ENCODE measurements at regions not wholly inside any gene's neighbourhood (a gene's known extent, or its start where the extent isn't known, plus 50 kb on each side); places are given as distances from the start of the nearest gene placed in this dataset.

DNA sequence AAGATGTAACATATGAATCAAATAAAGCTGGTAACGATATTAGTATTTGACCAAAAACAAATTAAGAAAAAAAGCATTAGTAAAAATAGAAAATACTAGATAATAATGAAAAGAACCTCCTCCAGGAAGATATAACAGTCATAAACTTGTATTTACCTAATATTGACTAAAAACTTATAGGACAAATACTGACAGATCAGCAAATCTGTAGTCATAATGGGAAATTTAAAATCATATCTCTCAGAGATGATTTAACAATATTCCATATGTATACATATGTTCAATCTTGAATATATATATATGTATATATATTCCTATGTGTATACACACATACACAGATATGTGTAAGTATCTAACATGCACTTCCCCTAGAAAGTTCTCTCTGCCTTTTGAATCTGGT, 52.0 kb upstream of the FGGY start:
- Histone ChIP-seq H3K56ac (replicated peaks; ENCODE audit: insufficient read length, low read depth, low read length) (no peak overlapping the region), H3K23me2 (ENCODE audit: low read depth, low read length) (no peaks in the 10 kb centered on the region), H2BK15ac (ENCODE audit: low read length) (no peak overlapping the region), H3K79me1 (ENCODE audit: low read depth, low read length) (no peaks in the 10 kb centered on the region), H3K36me3 (ENCODE audit: control insufficient read depth in 2 of 4, insufficient read depth in 4 of 4, low read length in 3 of 4) (no peaks in the 10 kb centered on the region), H3K79me2 (ENCODE audit: control insufficient read depth in 1 of 2, insufficient read depth in 2 of 2, low read length in 2 of 2) (no peaks in the 10 kb centered on the region), H3K14ac (ENCODE audit: insufficient read length) (no peak overlapping the region), H3K27ac (ENCODE audit: low read depth, low read length) (no peak overlapping the region), H3K4ac (replicated peaks; ENCODE audit: insufficient read length, low read depth, low read length) (no peak overlapping the region), H2BK5ac (ENCODE audit: low read depth, low read length) (no peak overlapping the region), H3K4me3 (ENCODE audit: extremely low read depth in 1 of 4, insufficient read depth in 2 of 4, low read depth in 3 of 4, low read length in 4 of 4) (no peak overlapping the region), H4K5ac (ENCODE audit: insufficient read length, low read depth, low read length) (no peak overlapping the region), H3K23ac (ENCODE audit: insufficient read length) (no peak overlapping the region), H2BK20ac (ENCODE audit: low read length) (no peak overlapping the region), H2AFZ (ENCODE audit: low read length) (no peak overlapping the region), H2BK120ac (replicated peaks; ENCODE audit: low read depth, low read length) (no peak overlapping the region), H2AK5ac (ENCODE audit: low read depth, low read length) (no peak overlapping the region), H3K4me1 (replicated peaks in 1 of 4; ENCODE audit: control insufficient read depth in 3 of 4, insufficient read depth in 4 of 4, low read length in 3 of 4) (no peaks in the 10 kb centered on the region), H3K18ac (ENCODE audit: extremely low read depth, low read length) (no peak overlapping the region), H3K9me3 (ENCODE audit: insufficient read depth in 2 of 2, low read depth in 1 of 2, low read length in 1 of 2) (no peaks in the 10 kb centered on the region; a peak in 1 of 4 replicates), H4K8ac (ENCODE audit: extremely low read depth, insufficient read depth, low read length) (no peak overlapping the region), H3K9ac (replicated peaks in 1 of 4; ENCODE audit: extremely low read depth in 1 of 4, low read depth in 3 of 4, low read length in 3 of 4) (no peak overlapping the region), H4K91ac (replicated peaks; ENCODE audit: insufficient read length, low read length) (no peak overlapping the region), H3K4me2 (ENCODE audit: insufficient read depth in 1 of 2, low read depth in 2 of 2, low read length in 2 of 2) (no peak overlapping the region), H3K27me3 (replicated peaks in 1 of 4; ENCODE audit: control insufficient read depth in 3 of 4, extremely low read depth in 1 of 4, insufficient read depth in 3 of 4, low read length in 3 of 4) (no peaks in the 10 kb centered on the region), H4K20me1 (replicated peaks in 1 of 2; ENCODE audit: control insufficient read depth in 1 of 2, insufficient read depth in 2 of 2, low read length in 2 of 2) (no peaks in the 10 kb centered on the region), H2BK12ac (ENCODE audit: low read depth, low read length) (no peak overlapping the region)
- POLR2A ChIA-PET (ENCODE audit: partially characterized antibody): no interaction called here
- CTCF ChIA-PET (ENCODE audit: partially characterized antibody): interaction anchor here (1.2 to 1.5 kb wide), 2 partner anchors 8 to 459 kb away, joined by 4 read pairs; no protein-coding TSS in a partner anchor
- DNase-seq (ENCODE audit: low read depth in 1 of 2, low spot score in 2 of 2) (no peak), FAIRE-seq (no peak)
- WGBS, 2 experiments (ENCODE audit: extremely low coverage in 1 of 2, insufficient coverage in 1 of 2, insufficient read length in 1 of 2, insufficient replicate concordance in 2 of 2, low coverage in 1 of 2, low lambda C conversion rate in 2 of 2, missing lambda C conversion rate in 1 of 2): 88% methylated on average over 1 of the region's 1 CpG; no CpG with 5 or more reads in 1 of the 2 experiments
- no peak for TF ChIP-seq BCL11A (IDR thresholded peaks at IDR 0.05; ENCODE audit: low read depth in 2 of 2, low read length in 2 of 2)
- no peak for TF ChIP-seq CHD1 (IDR thresholded peaks at IDR 0.05; ENCODE audit: low read depth, low read length)
- no peak for TF ChIP-seq PHF8 (conservative IDR thresholded peaks at IDR 0.05; ENCODE audit: low read depth, low read length)
- no peak for TF ChIP-seq TBP (IDR thresholded peaks at IDR 0.05; ENCODE audit: low read depth, low read length)
- no peak for TF ChIP-seq TCF12 (IDR thresholded peaks at IDR 0.05; ENCODE audit: low read depth, low read length)
- TF ChIP-seq JUND (IDR thresholded peaks at IDR 0.05; ENCODE audit: low read length): no peak
- TF ChIP-seq BRCA1 (IDR thresholded peaks at IDR 0.05; ENCODE audit: low read depth, low read length): no peak
- no peak for TF ChIP-seq NANOG (IDR thresholded peaks at IDR 0.05; ENCODE audit: insufficient read depth, low read depth, low read length, poor library complexity, severe bottlenecking)
- no peak for TF ChIP-seq JUN (IDR thresholded peaks at IDR 0.05; ENCODE audit: low read depth, low read length)
- TF ChIP-seq GTF2F1 (IDR thresholded peaks at IDR 0.05; ENCODE audit: borderline replicate concordance, low read depth, low read length): no peak
- TF ChIP-seq EGR1 (IDR thresholded peaks at IDR 0.05; ENCODE audit: borderline replicate concordance, low read depth, low read length): no peak

All from H1 (cell line).